Transverse colon (tissue), 4 donors: ENCODE measurements at regions not wholly inside any gene's neighbourhood (a gene's known extent, or its start where the extent isn't known, plus 50 kb on each side); places are given as distances from the start of the nearest gene placed in this dataset.

ENCODE experiments used
- POLR2AphosphoS5 ChIP-seq, 3 donors: sonication (generic); formaldehyde crosslinking; IDR thresholded peaks; one replicate each; pipeline ENCODE4 v1.6.1; 2016; ENCODE audit warnings: antibody characterized with exemption in 3 of 3
- TF ChIP-seq, protein P1 (sequence below), 5 experiments: fragments of 200-600 bp in 3 of 5; fragments of 450-650 bp in 2 of 5; sonication (generic) in 3 of 5; IDR thresholded peaks; 1 replicate in 2 of 5; 2 replicates in 3 of 5; pipeline ENCODE4 v1.5.1; 2016 to 2017; ENCODE audit warnings: antibody characterized with exemption in 5 of 5, inconsistent platforms in 3 of 5, mild to moderate bottlenecking in 2 of 5, moderate library complexity in 1 of 5

DNA sequence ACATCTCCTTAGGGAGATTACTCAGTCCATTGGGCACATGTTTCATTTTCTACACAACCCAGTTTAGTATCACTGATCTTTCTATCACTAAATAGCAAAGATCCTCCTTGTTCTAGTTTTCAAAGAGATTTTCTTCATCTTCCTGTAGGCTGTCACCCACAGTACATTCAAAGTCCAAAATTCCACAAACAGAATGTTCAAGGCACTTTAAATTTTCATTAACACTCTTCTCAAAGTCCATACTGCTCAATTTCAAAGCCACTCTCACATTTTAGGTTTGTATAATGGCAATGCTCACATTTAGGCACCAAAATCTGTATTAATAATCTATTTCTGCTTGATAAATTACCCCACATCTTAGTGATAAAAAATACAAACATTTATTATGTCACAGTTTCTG is 152.8 kb downstream of the FSIP2 start:
- TF ChIP-seq, protein P1, sequence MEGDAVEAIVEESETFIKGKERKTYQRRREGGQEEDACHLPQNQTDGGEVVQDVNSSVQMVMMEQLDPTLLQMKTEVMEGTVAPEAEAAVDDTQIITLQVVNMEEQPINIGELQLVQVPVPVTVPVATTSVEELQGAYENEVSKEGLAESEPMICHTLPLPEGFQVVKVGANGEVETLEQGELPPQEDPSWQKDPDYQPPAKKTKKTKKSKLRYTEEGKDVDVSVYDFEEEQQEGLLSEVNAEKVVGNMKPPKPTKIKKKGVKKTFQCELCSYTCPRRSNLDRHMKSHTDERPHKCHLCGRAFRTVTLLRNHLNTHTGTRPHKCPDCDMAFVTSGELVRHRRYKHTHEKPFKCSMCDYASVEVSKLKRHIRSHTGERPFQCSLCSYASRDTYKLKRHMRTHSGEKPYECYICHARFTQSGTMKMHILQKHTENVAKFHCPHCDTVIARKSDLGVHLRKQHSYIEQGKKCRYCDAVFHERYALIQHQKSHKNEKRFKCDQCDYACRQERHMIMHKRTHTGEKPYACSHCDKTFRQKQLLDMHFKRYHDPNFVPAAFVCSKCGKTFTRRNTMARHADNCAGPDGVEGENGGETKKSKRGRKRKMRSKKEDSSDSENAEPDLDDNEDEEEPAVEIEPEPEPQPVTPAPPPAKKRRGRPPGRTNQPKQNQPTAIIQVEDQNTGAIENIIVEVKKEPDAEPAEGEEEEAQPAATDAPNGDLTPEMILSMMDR (IDR thresholded peaks at IDR 0.05), result no peak
- no peak for TF ChIP-seq POLR2AphosphoS5 (IDR thresholded peaks at IDR 0.05)
